GM12892 (cell line): ENCODE measurements at regions not wholly inside any gene's neighbourhood (a gene's known extent, or its start where the extent isn't known, plus 50 kb on each side); places are given as distances from the start of the nearest gene placed in this dataset.

Experiments used
- POLR2A ChIP-seq: IDR thresholded peaks from 2 replicates; pipeline ENCODE4 v1.6.1; 2011; ENCODE audit warnings: low read depth, low read length, control low read depth
- POLR2AphosphoS5 ChIP-seq: IDR thresholded peaks from 2 replicates; pipeline ENCODE4 v1.6.1; 2011; ENCODE audit warnings: low read depth, low read length, control low read depth
- TAF1 ChIP-seq: IDR thresholded peaks from 2 replicates; pipeline ENCODE4 v1.6.1; 2011; ENCODE audit warnings: low read depth, mild to moderate bottlenecking, control low read depth, low read length, borderline replicate concordance

DNA sequence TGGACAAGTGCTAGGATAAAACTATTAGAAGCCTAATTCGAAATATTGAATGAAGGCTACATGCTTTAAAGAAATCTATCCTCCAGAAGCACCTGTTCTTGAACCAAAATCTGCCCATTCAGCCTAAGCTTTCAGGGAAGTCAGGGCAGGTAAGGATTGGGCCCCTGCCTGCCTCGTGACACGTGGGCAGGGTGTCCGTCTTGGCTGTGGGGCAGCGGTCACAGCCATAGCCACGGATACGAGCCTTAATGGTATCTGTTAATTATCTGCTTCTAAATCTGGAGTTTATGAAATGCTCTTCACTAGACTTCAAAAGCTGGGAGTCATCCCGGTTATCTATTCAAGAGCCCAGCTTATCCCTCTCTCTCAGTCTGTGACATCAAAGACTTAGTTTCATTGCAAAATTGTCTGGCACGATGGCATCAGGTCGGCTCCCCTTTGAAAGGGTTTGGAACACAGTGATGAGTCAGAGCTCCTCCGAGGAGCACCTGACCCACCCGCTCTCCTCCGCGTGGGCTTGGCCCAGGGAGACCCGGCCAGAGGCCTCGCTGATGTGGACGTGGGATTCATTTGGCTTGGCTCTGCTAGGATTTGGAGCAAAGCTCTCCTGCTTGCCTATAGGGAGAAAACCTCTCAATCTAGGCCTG is 135.9 kb downstream of the MACROH2A1 start:
- TF ChIP-seq POLR2A (no peak), TAF1 (no peak), POLR2AphosphoS5 (no peak)
